ENCODE measurements at regions not wholly inside any gene's neighbourhood (a gene's known extent, or its start where the extent isn't known, plus 50 kb on each side); places are given as distances from the start of the nearest gene placed in this dataset.
"Not testable (repeated sequence)": the region's sequence is repeated elsewhere in the genome, so short reads cannot be mapped to it uniquely, and the experiment has no call there.

- no peak for DNase-seq
These were observed 1250.4 kb upstream of the IGFBP7 start for GRCh38 chr4:58360354-58361133.

- no peak for DNase-seq
These were observed 1249.4 kb upstream of the IGFBP7 start for GRCh38 chr4:58359590-58359989.

- no peak for DNase-seq
These were observed 1247.8 kb upstream of the IGFBP7 start for GRCh38 chr4:58357947-58358346.

- DNase-seq = no peak
These were observed 1214.9 kb upstream of the IGFBP7 start for GRCh38 chr4:58325070-58325469.

- DNase-seq = no peak
These were observed 1203.3 kb upstream of the IGFBP7 start for GRCh38 chr4:58313444-58313843.

GRCh38 chr4:58303456-58303855 lies 1193.3 kb upstream of the IGFBP7 start:
- DNase-seq = no peak

- no peak for DNase-seq
These were observed 1191.3 kb upstream of the IGFBP7 start for GRCh38 chr4:58301376-58301999.

- no peak for DNase-seq
These were observed 1176.2 kb upstream of the IGFBP7 start for GRCh38 chr4:58286335-58286734.

GRCh38 chr4:58280928-58281327 lies 1170.7 kb upstream of the IGFBP7 start:
- not testable (repeated sequence) for DNase-seq

- DNase-seq = no peak
These were observed 1165.7 kb upstream of the IGFBP7 start for GRCh38 chr4:58275856-58276255.

- no peak for DNase-seq
These were observed 1164.4 kb upstream of the IGFBP7 start for GRCh38 chr4:58274553-58274952.

- no peak for DNase-seq
These were observed 1162.1 kb upstream of the IGFBP7 start for GRCh38 chr4:58272311-58272710.

- no peak for DNase-seq
These were observed 1155.5 kb upstream of the IGFBP7 start for GRCh38 chr4:58265734-58266133.

- DNase-seq = no peak
These were observed 1151.3 kb upstream of the IGFBP7 start for GRCh38 chr4:58261526-58261925.

GRCh38 chr4:58254291-58254690 lies 1144.1 kb upstream of the IGFBP7 start:
- no peak for DNase-seq

GRCh38 chr4:58252656-58253055 lies 1142.5 kb upstream of the IGFBP7 start:
- no peak for DNase-seq

- DNase-seq = no peak
These were observed 1137.6 kb upstream of the IGFBP7 start for GRCh38 chr4:58247792-58248191.

GRCh38 chr4:58225460-58225859 lies 1115.3 kb upstream of the IGFBP7 start:
- no peak for DNase-seq

- DNase-seq = no peak
These were observed 1109.0 kb upstream of the IGFBP7 start for GRCh38 chr4:58219179-58219578.

GRCh38 chr4:58216461-58216860 lies 1106.3 kb upstream of the IGFBP7 start:
- DNase-seq = no peak

- no peak for DNase-seq
These were observed 1104.2 kb upstream of the IGFBP7 start for GRCh38 chr4:58214376-58214775.

- DNase-seq = no peak
These were observed 1099.4 kb upstream of the IGFBP7 start for GRCh38 chr4:58209551-58209950.

GRCh38 chr4:58209001-58209400 lies 1098.8 kb upstream of the IGFBP7 start:
- DNase-seq = no peak

All from C1 segment of cervical spinal cord (tissue), 14 donors.